Activated naive CD8-positive, alpha-beta T cell (primary cell): ENCODE measurements at regions not wholly inside any gene's neighbourhood (a gene's known extent, or its start where the extent isn't known, plus 50 kb on each side); places are given as distances from the start of the nearest gene placed in this dataset.
"Not testable (repeated sequence)": the region's sequence is repeated elsewhere in the genome, so short reads cannot be mapped to it uniquely, and the experiment has no call there.

ENCODE experiments used
- H3K27ac Mint-ChIP-seq: one replicate; pipeline ENCODE4 v1.8.0; 2021; ENCODE audit warnings: mixed read lengths
- H3K27me3 Mint-ChIP-seq: one replicate; pipeline ENCODE4 v1.8.0; 2021; ENCODE audit warnings: mixed read lengths
- H3K36me3 Mint-ChIP-seq: one replicate; pipeline ENCODE4 v1.8.0; 2021; ENCODE audit warnings: mixed read lengths
- H3K4me1 Mint-ChIP-seq: one replicate; pipeline ENCODE4 v1.8.0; 2021; ENCODE audit warnings: low read depth, mixed read lengths
- H3K4me3 Mint-ChIP-seq: one replicate; pipeline ENCODE4 v1.8.0; 2021; ENCODE audit warnings: mild to moderate bottlenecking, mixed read lengths
- H3K9me3 Mint-ChIP-seq: one replicate; pipeline ENCODE4 v1.8.0; 2021; ENCODE audit warnings: low read depth, mixed read lengths

DNA sequence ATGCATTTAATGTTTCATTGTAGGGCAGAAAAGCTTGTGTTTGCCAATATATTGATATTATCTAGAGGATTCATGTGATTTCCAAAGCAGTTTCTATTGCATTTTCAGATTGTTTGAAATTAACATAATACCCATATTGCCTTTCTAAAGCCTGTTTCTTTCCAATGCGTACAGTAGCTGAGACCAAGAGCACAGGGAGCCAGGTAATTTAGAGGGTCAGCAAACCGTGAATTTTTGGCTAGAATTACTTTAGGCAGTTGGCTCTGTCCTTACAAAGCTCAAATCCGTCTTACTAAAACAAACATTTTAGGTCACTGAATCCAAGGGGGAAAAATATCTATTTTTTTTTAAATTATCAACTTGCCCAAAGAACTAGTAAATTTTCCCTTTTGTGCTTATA lies 604.9 kb upstream of the ADARB2 start:
- no peak overlapping the region for H3K27ac Mint-ChIP-seq
- peaks cover 1% of the 10 kb centered on the region for H3K27me3 Mint-ChIP-seq
- H3K9me3 Mint-ChIP-seq = no peaks in the 10 kb centered on the region
- no peak overlapping the region for H3K4me3 Mint-ChIP-seq
- no peaks in the 10 kb centered on the region for H3K4me1 Mint-ChIP-seq
- H3K36me3 Mint-ChIP-seq = no peaks in the 10 kb centered on the region

DNA sequence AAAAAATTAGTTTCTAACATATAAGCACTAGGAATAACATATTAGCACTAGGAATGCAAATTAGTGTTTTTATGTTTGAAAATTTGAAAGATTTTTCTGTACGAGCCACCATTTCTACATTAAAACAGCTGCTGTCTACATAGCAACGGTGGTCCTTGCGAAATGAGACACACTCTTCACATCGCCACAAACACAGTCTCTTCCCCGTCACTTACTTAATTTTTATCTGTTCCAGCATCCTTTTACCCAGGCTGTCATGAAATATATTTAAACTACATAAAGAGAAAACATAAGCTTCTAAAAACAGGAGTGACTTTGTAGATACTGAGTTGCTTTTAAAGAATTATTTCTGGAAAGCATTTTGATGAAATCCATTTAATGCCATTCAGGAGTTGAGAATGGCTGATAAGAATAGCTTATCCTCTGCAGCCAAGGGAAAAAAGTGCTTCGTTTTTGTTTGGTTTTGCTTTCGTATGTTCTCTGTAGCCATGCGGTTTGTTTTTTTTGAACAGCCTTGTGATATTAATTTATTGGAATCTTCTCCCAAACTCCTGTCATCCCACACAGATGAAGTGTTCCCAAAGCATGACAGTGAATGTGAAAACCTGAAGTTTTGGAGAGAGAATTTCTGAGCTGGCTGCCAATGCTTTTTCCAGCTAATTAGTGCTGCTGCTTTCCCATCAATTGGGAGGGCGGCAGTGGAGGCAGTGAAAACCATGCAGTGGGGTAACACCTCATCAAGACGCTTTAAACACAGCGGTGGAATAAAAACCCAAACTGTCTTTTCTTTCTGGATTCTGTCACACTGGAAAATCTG lies 603.7 kb upstream of the ADARB2 start:
- Mint-ChIP-seq H3K4me1 (no peaks in the 10 kb centered on the region), H3K4me3 (no peak overlapping the region), H3K36me3 (no peaks in the 10 kb centered on the region), H3K27ac (no peak overlapping the region), H3K27me3 (peaks cover 1% of the 10 kb centered on the region), H3K9me3 (no peaks in the 10 kb centered on the region)

DNA sequence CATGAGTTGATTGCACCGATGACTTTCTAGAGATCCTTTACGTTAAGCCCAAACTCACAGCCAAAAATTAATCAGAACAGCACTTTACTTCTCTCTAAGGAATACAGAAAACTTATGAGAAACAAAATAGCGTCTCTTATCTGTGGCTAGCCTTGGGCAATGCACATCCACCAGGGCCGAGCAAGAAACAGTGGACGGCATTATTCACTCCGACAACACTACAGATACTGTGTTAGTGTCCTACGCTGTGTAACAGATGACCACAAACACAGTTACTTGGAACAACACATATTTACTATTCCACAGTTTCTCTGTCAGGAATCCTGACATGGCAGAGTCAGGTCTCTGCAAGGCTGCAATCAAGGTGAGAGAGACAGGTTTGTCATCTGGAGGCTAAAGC lies 598.3 kb upstream of the ADARB2 start:
- H3K27me3 Mint-ChIP-seq = no peaks in the 10 kb centered on the region
- H3K4me1 Mint-ChIP-seq = no peaks in the 10 kb centered on the region
- no peaks in the 10 kb centered on the region for H3K36me3 Mint-ChIP-seq
- no peak overlapping the region for H3K4me3 Mint-ChIP-seq
- no peak overlapping the region for H3K27ac Mint-ChIP-seq
- no peaks in the 10 kb centered on the region for H3K9me3 Mint-ChIP-seq

DNA sequence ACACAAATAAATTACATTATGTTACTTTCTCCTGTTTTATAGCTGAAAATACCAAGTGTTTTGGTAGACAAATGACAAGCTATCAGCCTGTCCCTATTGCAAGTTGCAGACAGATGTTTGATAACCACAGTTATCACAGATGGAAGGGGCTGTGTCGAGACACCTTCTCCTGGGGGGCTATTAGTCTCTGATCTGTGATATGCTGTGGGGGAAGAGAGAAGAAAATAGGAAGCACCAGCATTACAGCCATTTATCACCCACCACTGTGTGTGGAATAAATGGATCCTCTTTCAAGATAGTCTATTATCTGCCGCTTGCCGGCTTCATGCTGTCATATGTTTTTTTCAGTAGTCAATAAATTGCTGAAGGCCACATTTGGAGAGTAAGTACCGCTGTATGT lies 597.2 kb upstream of the ADARB2 start:
- no peaks in the 10 kb centered on the region for H3K36me3 Mint-ChIP-seq
- no peaks in the 10 kb centered on the region for H3K27me3 Mint-ChIP-seq
- no peak overlapping the region for H3K4me3 Mint-ChIP-seq
- no peak overlapping the region for H3K27ac Mint-ChIP-seq
- no peaks in the 10 kb centered on the region for H3K9me3 Mint-ChIP-seq
- no peaks in the 10 kb centered on the region for H3K4me1 Mint-ChIP-seq

DNA sequence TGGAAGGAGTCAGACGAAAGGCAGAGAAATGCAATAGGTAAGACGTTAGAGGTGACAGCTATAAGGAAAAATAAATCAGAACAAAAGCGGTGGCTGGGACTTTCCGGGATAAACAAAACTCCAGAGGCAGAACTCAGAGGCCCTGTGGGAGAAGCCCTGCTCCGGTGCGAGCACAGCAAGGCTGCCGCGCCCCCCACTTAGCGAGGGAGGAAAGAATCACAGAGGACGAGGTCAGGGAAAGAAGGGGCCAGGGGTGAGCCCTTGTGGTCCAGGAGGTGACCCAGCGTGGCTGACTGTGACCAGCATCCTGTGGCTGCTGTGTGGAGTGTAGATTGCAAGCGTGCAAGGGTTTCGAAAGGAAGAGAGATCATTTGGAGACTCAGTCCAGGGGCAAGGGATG lies 591.8 kb upstream of the ADARB2 start:
- Mint-ChIP-seq H3K27me3 (no peaks in the 10 kb centered on the region), H3K4me3 (no peak overlapping the region), H3K36me3 (no peaks in the 10 kb centered on the region), H3K4me1 (no peaks in the 10 kb centered on the region), H3K9me3 (no peaks in the 10 kb centered on the region), H3K27ac (no peak overlapping the region)

DNA sequence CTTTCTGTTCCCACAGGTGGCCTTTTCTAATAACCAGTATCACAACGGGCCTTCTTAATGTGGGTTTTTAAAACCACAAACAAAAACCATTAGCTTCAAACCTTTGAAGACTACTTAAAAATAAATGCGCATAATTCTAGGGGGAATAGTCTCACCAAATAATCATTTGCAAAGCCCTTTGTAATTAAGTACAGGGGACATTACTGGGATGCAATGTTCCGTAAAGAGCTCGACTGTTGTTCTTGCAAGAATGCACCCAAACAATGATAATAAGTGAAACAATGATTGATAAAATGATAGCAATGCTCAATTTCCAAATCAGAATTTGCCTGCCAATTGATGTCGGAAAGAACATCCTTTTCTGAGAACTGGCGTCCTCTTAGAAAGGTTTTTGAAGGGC lies 589.1 kb upstream of the ADARB2 start:
- Mint-ChIP-seq H3K4me3 (no peak overlapping the region), H3K4me1 (no peaks in the 10 kb centered on the region), H3K36me3 (no peaks in the 10 kb centered on the region), H3K9me3 (no peaks in the 10 kb centered on the region), H3K27ac (no peak overlapping the region), H3K27me3 (peaks cover 2% of the 10 kb centered on the region)

DNA sequence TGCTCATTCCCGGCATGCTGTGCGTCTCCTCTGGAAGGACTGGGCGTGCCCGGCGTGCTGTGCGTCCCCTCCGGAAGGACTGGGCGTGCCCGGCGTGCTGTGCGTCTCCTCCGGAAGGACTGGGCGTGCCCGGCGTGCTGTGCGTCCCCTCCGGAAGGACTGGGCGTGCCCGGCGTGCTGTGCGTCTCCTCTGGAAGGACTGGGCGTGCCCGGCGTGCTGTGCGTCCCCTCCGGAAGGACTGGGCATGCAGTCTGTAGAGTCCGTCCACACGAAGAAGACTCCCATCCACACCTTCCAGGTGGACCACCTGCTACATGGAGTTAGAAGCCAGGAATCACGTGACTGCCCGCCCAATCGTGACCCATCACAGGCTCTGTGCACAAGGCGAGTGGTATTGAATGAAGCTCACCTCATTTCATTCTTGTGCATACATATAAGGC lies 577.7 kb upstream of the ADARB2 start:
- H3K9me3 Mint-ChIP-seq, H3K36me3 Mint-ChIP-seq, H3K27me3 Mint-ChIP-seq, H3K27ac Mint-ChIP-seq, H3K4me3 Mint-ChIP-seq, H3K4me1 Mint-ChIP-seq: not testable (repeated sequence)

DNA sequence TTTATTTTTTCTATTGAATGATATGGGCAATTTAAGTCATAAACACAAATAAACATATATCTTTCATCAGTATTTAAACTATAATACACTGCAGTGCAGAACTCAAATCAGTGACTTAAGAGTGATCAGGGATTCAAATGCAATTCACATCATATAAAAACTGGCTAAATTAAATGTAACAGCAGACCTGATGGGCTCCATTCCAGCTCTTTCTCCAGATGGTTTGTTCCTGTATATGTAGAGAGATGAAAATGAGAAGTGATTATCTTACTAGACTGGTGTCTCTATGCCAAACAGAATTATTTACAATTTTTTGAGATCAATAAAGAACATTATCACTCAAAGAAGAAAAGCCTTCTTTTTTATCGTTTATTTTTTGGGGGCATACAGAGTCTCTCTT lies 568.8 kb upstream of the ADARB2 start:
- Mint-ChIP-seq H3K9me3 (peaks cover 3% of the 10 kb centered on the region), H3K4me1 (no peaks in the 10 kb centered on the region), H3K27me3 (peaks cover 2% of the 10 kb centered on the region)

DNA sequence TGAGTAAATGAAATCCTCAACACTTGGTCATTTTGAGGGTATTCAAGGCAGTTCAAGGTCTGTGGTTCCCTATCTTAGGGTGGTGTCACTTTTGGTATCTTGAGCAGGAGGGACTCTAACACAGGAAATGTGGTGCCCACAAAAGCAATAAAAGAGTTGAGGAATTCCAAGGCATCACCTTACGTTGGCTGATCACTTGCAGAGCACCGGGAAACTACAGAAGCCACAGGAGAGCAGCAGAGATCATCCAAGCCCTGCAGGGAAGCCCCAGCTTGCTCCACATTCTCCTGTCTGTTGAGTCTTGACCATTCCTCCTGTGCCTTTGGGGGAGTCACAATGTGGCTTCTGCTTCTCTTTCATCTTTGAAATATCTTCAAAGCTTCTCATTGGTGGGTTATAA lies 565.8 kb upstream of the ADARB2 start:
- Mint-ChIP-seq H3K36me3 (no peaks in the 10 kb centered on the region), H3K27me3 (no peaks in the 10 kb centered on the region), H3K4me1 (no peaks in the 10 kb centered on the region), H3K27ac (no peak overlapping the region), H3K9me3 (peaks cover 3% of the 10 kb centered on the region), H3K4me3 (no peak overlapping the region)

More for the DNA sequence above, 568.8 kb upstream of the ADARB2 start:
- Mint-ChIP-seq H3K36me3 (no peaks in the 10 kb centered on the region), H3K4me3 (no peak overlapping the region), H3K27ac (no peak overlapping the region)

DNA sequence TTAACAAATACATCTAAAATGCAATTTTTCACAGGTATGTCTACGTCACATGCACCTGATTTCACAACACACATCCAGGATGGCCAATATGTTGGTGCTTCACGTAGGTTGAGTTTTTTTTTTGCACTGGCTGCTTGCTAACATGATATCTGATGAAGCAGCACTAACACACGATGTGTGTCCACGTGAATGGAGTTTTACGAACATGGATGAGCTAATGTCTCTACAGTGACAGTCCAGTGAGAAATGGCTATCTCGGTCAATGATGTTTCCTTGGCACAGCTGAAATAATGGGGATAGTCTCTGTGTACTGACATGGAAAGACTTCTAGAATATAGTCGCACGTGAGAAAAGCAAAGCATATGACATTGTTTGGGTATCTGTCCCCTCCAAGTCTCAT lies 563.9 kb upstream of the ADARB2 start:
- Mint-ChIP-seq H3K27me3 (no peaks in the 10 kb centered on the region), H3K4me3 (no peak overlapping the region)

DNA sequence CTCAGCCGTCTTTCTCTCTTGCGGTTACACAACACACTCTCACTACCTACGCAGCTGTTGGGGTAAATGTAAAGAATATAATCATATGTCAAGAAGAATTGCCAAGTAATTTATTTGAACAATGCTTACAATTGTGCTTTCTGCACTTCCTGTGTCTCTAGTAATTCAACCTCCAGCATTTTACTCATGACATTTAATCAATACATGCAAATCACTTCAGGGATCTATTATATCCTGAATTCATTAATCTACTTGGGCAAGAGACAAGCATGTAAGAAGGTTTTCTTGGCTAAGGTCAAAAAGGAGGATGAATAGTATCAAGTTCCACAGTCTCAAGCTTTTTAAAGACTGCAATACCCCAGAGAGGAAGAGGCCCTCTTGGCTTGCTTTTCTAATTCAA lies 562.9 kb upstream of the ADARB2 start:
- Mint-ChIP-seq H3K9me3 (peaks cover 3% of the 10 kb centered on the region), H3K4me1 (no peaks in the 10 kb centered on the region), H3K27me3 (no peaks in the 10 kb centered on the region), H3K27ac (no peak overlapping the region), H3K4me3 (no peak overlapping the region), H3K36me3 (no peaks in the 10 kb centered on the region)

More for the DNA sequence above, 563.9 kb upstream of the ADARB2 start:
- no peaks in the 10 kb centered on the region for H3K36me3 Mint-ChIP-seq
- H3K27ac Mint-ChIP-seq = no peak overlapping the region
- H3K4me1 Mint-ChIP-seq = no peaks in the 10 kb centered on the region
- H3K9me3 Mint-ChIP-seq = peaks cover 3% of the 10 kb centered on the region

DNA sequence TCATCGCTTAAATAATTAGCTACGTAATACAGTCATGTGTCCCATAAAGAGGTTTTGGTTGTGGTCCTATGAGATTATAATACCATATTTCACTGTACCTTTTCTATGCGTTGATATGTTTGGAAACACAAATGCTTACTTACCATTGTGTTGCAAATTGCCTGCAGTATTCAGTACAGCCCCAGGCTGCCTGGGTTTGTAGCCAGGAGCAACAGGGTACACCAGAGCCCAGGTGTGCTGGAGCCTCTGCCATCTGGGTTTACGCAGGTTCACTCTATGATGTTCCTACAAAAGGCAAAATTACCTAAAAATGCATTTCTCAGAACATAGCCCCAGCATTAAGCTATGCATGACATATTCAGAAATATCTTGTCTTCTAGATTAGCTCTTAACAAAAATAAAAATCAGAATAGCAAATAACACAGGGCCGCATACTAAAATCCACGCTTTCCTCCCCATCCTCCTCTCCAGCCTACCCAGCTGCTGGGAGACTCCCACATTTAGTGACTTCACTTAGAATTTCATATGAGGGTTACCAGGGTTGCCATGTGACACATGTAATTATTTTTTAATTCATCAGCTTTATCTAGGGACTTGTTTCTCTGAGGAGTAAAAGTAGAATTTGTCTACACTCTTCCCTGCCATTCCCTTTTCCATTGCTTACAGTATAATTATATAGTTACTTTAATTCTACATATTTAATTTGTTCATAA lies 559.0 kb upstream of the ADARB2 start:
- Mint-ChIP-seq H3K4me3 (no peak overlapping the region), H3K4me1 (no peaks in the 10 kb centered on the region), H3K36me3 (no peaks in the 10 kb centered on the region), H3K9me3 (no peaks in the 10 kb centered on the region), H3K27me3 (no peaks in the 10 kb centered on the region), H3K27ac (no peak overlapping the region)

DNA sequence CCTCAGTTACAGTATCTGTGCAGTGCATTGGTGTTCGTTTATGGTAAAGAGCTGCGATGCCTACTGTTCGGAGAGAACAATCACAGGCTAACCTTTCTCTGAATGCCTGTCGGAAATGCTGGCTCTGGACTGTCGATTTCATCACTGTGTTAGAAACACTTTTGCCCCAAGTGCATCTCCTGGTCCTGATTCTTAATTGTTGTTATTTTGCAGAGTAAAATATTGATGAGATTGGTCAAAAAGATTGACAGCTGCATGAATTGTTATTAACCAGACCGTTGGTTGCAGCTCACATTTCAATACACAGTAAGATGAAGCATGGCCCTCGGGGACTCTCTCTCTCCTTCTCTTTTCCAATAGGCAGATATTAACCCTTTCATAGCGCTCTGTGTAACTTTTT lies 557.4 kb upstream of the ADARB2 start:
- no peaks in the 10 kb centered on the region for H3K36me3 Mint-ChIP-seq
- no peak overlapping the region for H3K4me3 Mint-ChIP-seq
- H3K27ac Mint-ChIP-seq = no peak overlapping the region
- no peaks in the 10 kb centered on the region for H3K4me1 Mint-ChIP-seq
- H3K27me3 Mint-ChIP-seq = no peaks in the 10 kb centered on the region
- no peaks in the 10 kb centered on the region for H3K9me3 Mint-ChIP-seq

DNA sequence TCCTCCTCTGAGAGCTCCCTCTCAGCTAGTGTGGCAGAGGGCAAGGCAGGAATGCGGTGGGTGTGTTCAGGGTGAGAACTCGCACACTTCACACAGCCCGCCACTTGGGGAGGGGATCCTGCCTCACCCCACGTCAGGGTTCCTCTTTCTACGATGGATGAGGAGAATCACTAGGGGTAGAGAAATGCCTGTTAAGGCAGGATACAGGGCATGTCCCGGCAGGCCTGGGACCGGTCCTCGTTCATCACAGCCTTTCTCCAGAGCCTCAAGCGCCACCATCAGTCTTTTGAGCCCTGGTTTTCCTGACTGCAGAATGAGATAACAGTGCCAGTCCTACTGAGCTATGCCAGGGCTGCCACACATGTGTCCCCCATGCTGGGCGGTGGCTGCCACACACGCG lies 546.7 kb upstream of the ADARB2 start:
- Mint-ChIP-seq H3K27me3 (peaks cover 4% of the 10 kb centered on the region), H3K4me1 (no peaks in the 10 kb centered on the region), H3K4me3 (no peak overlapping the region), H3K36me3 (no peaks in the 10 kb centered on the region), H3K9me3 (no peaks in the 10 kb centered on the region), H3K27ac (no peak overlapping the region)

DNA sequence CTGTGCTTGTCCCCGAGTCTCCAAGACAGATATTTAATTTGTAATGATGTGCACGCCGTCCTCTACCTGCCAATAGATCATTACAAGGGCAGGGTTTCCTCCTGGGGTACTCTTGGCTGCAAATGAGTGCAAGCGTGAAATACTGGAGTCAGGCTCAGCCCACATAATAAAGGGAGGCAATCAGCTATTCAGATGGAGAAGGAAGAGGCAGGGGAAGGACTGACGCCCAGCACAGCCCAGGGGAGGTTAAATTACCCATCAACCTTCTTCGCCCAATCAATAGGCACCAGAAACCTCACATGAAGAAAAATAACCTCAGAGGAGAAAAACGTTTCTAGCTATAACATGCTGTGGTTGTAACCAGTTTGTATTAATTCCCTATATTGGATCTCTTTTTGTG lies 544.9 kb upstream of the ADARB2 start:
- Mint-ChIP-seq H3K27ac (no peak overlapping the region), H3K27me3 (peaks cover 2% of the 10 kb centered on the region), H3K9me3 (no peaks in the 10 kb centered on the region), H3K4me1 (no peaks in the 10 kb centered on the region), H3K36me3 (no peaks in the 10 kb centered on the region), H3K4me3 (no peak overlapping the region)
